NCI-H2196 (cell line): ENCODE measurements at regions not wholly inside any gene's neighbourhood (a gene's known extent, or its start where the extent isn't known, plus 50 kb on each side); places are given as distances from the start of the nearest gene placed in this dataset.
"Not testable (repeated sequence)": the region's sequence is repeated elsewhere in the genome, so short reads cannot be mapped to it uniquely, and the experiment has no call there.

Source experiments
- DNase-seq: peaks from one replicate; lab custom pipeline; 2025; ENCODE audit not compliant: unreplicated experiment; lab: John Stamatoyannopoulos, UW

DNA sequence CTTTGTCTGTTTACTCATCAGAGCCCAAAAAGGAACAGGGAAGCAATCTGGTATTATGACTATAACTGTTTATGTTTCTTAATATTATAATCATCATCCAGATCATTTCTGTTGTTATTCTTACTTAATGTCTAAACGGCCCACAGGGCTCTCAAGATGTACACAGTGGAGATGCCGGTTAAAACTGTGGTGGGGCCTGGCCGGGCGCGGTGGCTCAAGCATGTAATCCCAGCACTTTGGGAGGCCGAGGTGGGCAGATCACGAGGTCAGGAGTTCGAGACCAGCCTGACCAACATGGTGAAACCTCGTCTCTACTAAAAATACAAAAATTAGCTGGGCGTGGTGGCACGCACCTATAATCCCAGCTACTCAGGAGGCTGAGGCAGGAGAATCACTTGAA, 381.2 kb upstream of the CAMK1G start:
- DNase-seq: not testable (repeated sequence)

- peak; percentile 50 for DNase-seq
Observed at GRCh38 chr1:209202830-209203532, 380.5 kb upstream of the CAMK1G start.

- no peak for DNase-seq
Observed at GRCh38 chr1:209203533-209203895, 380.0 kb upstream of the CAMK1G start.

GRCh38 chr1:209205039-209205438, 378.5 kb upstream of the CAMK1G start:
- DNase-seq: no peak

DNA sequence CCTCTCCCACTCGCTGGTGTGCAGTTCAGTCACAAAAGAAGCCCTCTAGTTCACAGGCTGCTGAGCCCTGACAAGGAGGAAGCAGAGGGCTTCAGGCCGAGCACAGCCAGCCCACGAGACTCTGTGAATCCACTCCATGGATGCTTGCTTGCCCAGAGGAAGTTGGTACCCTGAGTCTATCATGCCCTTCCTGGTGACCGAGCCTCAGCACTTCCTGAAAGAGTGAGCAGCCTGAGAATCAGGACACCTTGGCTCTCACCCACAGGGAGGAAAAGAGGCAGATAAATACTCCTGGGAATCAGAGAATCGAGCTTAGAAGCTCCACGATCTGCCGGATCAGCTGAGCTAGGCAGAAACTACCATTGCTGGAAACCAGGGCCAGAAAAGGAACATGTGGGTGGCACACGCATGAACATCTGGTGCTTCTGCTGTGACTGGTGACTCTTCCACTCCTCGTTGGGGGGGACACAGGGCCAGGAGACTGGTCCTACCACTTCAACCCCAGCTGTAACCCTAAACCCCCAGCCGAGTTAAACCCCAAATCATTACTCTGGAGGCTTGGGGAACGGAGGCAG, 376.3 kb upstream of the CAMK1G start:
- no peak for DNase-seq

DNA sequence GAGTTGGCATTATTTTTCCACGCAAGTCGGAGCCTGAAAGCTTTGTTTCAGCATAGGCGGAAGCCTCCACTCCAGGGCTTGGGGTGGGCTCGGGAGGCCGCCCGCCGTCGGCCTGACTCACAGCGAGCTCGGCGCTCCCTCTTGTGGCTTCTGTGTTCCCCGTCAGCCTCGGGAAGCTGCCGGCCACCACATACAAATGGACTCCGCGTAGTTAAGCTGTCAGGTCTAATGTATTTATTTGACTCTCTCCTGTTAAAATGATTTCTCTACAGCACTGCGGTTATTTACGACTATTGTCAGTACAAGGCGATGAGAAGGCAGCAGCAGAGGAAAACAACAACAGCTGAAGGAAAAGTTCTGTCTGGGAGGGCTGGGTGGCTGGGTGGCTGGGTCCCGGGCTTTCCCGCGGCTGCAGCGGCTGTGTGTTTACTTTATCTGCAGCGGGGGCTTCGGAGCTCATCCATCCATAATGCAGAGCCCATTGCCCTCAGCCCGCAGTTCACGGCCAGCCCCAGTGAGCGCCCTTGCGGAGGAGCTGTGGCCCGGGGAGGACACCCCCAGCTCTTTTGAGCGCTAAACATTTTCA, 375.7 kb upstream of the CAMK1G start:
- DNase-seq: peak; percentile 71

GRCh38 chr1:209208648-209209047, 374.9 kb upstream of the CAMK1G start:
- DNase-seq: no peak

GRCh38 chr1:209213989-209214388, 369.5 kb upstream of the CAMK1G start:
- DNase-seq: no peak

DNA sequence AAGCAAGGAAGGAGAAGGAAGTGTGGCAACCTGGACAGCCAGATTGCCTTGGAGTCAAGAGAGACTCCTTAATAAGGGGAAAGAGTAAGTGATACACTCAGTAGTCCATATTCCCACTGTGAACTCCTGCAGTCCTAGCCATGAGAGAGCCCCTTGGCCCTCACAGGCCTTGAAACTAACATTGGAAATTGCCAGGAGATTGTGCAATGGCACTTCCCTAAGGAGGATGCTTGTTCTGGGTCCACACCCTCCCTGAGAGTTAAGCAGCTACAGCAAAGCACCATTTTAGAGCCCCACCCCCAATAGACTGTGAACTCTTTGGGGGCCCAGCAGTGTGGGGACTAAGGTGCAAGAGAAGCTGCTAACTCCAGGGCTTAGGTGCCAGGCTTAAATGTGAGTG, 367.7 kb upstream of the CAMK1G start:
- DNase-seq: no peak

GRCh38 chr1:209218113-209218512, 365.4 kb upstream of the CAMK1G start:
- no peak for DNase-seq

GRCh38 chr1:209218981-209219380, 364.5 kb upstream of the CAMK1G start:
- DNase-seq: no peak

- DNase-seq: no peak
Observed at GRCh38 chr1:209219791-209220524, 363.6 kb upstream of the CAMK1G start.

GRCh38 chr1:209222826-209223225, 360.7 kb upstream of the CAMK1G start:
- DNase-seq: no peak

- DNase-seq: no peak
Observed at GRCh38 chr1:209223791-209224190, 359.7 kb upstream of the CAMK1G start.

DNA sequence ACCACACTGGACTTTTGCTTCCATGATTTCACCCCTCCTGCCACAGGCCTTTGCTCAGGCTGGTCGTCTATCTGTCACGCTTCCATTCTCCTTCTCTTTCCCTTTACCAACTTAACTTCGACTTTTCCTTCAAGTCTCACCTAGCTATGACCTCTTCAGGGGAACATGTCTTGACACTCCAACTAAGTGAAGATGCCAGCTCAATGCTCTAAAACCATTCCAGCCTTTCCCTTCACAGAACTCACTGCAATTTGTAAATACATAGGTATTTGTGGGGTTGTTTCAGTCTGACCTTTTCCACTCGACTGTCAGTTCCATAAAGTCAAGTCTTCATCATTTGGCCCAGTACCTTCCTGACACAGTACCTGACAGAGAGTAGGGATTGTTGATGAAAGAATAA, 358.6 kb upstream of the CAMK1G start:
- DNase-seq: no peak

DNA sequence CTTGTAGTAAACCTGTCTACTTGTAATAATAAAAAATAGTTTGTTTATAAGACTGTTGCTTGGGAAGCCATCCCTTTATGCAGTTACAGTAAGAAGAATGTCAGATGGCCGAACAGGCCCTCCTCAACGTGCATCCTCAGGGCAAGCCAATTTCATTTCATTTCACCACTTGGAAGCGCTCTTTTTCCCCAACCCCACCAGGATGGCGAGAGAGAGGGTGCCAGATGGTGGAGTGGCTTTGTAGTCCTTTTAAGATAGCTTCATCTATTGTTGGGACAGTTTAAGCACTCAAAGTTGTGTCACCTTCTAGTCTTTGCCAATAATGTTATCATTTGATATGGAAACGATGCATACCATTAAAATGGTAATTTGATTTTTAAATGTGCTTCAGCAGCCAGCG, 356.3 kb upstream of the CAMK1G start:
- no peak for DNase-seq

- DNase-seq: no peak
Observed at GRCh38 chr1:209227941-209228340, 355.6 kb upstream of the CAMK1G start.

DNA sequence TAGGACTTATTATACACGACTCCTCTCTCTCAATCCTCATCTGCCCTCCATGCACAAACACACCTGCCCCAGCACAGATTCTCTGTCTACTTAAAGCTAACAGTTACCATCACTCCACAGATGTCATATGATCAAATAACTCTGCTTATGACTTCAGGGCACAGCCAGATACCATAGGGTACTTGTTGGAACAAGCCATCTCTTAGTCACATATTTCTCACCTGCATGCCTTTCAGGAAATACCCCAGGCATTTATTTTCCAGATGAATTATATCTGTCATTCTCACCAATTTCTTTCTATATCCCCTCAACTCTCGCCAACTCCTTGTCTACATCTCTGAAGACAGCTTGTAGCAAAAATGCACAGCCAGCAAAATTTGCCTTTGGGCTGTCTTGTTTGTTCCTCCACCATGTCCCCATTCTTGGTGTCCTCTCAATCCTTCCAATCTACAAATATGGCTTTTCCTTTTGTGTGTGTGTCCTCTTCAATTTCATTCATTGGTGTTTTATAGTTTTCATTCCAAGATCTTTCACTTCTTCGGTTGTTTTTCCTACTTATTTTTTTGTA, 353.9 kb upstream of the CAMK1G start:
- no peak for DNase-seq

DNA sequence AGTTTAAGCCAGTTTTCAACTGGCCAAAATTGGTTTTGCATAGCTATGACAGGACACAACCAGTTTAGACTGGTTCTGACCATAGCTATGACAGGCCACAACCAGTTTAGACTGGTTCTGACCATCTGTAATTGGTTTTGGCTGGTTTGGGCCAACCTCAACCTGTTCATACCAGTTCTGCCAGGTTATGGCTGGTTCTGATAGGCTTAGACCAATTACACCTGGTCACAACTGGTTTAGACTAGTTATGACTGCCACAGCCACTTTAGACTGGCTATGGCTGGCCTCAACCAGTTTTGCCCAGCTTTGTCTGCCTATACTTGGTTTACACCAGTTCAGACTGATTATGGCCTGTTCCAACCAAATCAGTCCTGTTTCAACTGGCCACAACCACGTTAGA, 353.2 kb upstream of the CAMK1G start:
- no peak for DNase-seq

DNA sequence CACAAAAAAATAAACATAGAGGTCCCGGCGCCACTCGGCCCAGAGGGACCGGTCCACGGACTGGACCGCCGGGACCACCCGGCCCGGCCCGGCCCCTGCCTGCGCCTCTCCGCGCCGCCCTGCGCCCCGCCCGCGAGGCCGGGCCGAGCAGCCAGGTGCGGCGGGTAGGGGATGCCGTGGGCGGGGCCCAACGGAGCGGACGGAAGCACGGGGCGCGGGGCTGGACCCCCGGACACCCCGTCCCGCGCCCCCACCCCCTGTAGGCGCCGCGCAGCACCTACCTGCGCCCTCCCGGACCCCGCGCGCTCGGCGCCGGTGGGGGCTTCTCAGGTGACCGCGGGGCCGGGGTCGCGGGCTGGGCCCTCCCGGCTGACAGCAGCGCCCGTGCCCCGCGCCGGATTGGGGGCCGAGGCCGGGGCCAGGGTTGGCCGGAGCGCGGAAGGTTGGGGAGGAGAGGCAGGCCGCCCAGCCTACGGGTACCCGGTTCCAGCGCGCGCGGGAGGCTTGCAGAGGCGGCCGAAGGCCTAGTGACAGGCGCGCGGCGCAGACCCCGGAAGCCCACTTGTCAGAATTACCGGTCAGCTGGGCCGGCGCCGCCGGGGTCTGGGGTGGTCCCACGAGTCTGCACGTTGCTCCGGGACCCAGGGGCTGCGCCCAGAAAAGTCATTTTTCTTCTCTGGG, 351.9 kb upstream of the CAMK1G start:
- DNase-seq: no peak

DNA sequence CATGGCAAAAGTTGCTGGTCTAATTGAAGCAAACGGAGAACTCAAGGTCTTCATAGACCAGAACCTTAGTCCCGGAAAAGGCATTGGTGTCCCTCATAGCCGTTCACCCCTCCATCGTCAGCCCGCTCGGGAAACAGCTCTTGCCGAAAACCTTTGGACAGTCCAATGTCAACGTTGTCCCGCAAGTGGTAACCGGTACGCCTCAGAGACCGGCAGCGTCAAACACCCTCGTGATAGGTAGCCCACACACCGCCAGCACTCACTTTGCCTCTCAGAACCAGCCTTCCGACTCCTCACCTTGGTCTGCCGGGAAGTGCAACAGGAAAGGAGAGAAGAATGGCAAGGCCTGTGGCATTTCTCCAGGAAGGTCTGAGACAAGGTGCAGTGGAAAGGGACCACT, 351.3 kb upstream of the CAMK1G start:
- DNase-seq: no peak
